ENCODE measurements at regions not wholly inside any gene's neighbourhood (a gene's known extent, or its start where the extent isn't known, plus 50 kb on each side); places are given as distances from the start of the nearest gene placed in this dataset.

GRCh38 chr1:4971666-4972065, 317.3 kb downstream of the AJAP1 start:
- DNase-seq (ENCODE audit: low read depth, low spot score) = no peak

GRCh38 chr1:4970532-4970931, 316.1 kb downstream of the AJAP1 start:
- DNase-seq (ENCODE audit: low read depth, low spot score) = no peak

GRCh38 chr1:4969556-4970129, 315.2 kb downstream of the AJAP1 start:
- no peak for DNase-seq (ENCODE audit: low read depth, low spot score)

- DNase-seq (ENCODE audit: low read depth, low spot score) = no peak
These were observed 311.1 kb downstream of the AJAP1 start for GRCh38 chr1:4965346-4966075.

GRCh38 chr1:4964634-4965345, 310.4 kb downstream of the AJAP1 start:
- no peak for DNase-seq (ENCODE audit: low read depth, low spot score)

- DNase-seq (ENCODE audit: low read depth, low spot score) = no peak
These were observed 308.8 kb downstream of the AJAP1 start for GRCh38 chr1:4963251-4963650.

- no peak for DNase-seq (ENCODE audit: low read depth, low spot score)
These were observed 308.4 kb downstream of the AJAP1 start for GRCh38 chr1:4962836-4963235.

- no peak for DNase-seq (ENCODE audit: low read depth, low spot score)
These were observed 307.7 kb downstream of the AJAP1 start for GRCh38 chr1:4961935-4962645.

- DNase-seq (ENCODE audit: low read depth, low spot score) = no peak
These were observed 306.5 kb downstream of the AJAP1 start for GRCh38 chr1:4960782-4961475.

GRCh38 chr1:4960336-4960735, 305.9 kb downstream of the AJAP1 start:
- no peak for DNase-seq (ENCODE audit: low read depth, low spot score)

GRCh38 chr1:4959216-4959615, 304.8 kb downstream of the AJAP1 start:
- no peak for DNase-seq (ENCODE audit: low read depth, low spot score)

GRCh38 chr1:4957027-4957426, 302.6 kb downstream of the AJAP1 start:
- DNase-seq (ENCODE audit: low read depth, low spot score) = no peak

- DNase-seq (ENCODE audit: low read depth, low spot score) = no peak
These were observed 300.0 kb downstream of the AJAP1 start for GRCh38 chr1:4954392-4954791.

GRCh38 chr1:4951601-4952000, 297.2 kb downstream of the AJAP1 start:
- no peak for DNase-seq (ENCODE audit: low read depth, low spot score)

GRCh38 chr1:4946343-4946742, 291.9 kb downstream of the AJAP1 start:
- no peak for DNase-seq (ENCODE audit: low read depth, low spot score)

- no peak for DNase-seq (ENCODE audit: low read depth, low spot score)
These were observed 290.5 kb downstream of the AJAP1 start for GRCh38 chr1:4944911-4945310.

- DNase-seq (ENCODE audit: low read depth, low spot score) = no peak
These were observed 289.7 kb downstream of the AJAP1 start for GRCh38 chr1:4944072-4944471.

GRCh38 chr1:4939266-4939665, 284.9 kb downstream of the AJAP1 start:
- no peak for DNase-seq (ENCODE audit: low read depth, low spot score)

GRCh38 chr1:4937876-4938534, 283.6 kb downstream of the AJAP1 start:
- no peak for DNase-seq (ENCODE audit: low read depth, low spot score)

GRCh38 chr1:4935807-4936206, 281.4 kb downstream of the AJAP1 start:
- DNase-seq (ENCODE audit: low read depth, low spot score) = no peak

GRCh38 chr1:4933232-4933631, 278.8 kb downstream of the AJAP1 start:
- DNase-seq (ENCODE audit: low read depth, low spot score) = no peak
